ENCODE measurements at regions not wholly inside any gene's neighbourhood (a gene's known extent, or its start where the extent isn't known, plus 50 kb on each side); places are given as distances from the start of the nearest gene placed in this dataset.

GRCh38 chr3:145243875-145244274 lies 917.1 kb downstream of the PLOD2 start:
- no peak for FAIRE-seq
- H3K9ac ChIP-seq (ENCODE audit: control insufficient read depth, extremely low read depth, insufficient read depth, low read length), result no peak overlapping the region

DNA sequence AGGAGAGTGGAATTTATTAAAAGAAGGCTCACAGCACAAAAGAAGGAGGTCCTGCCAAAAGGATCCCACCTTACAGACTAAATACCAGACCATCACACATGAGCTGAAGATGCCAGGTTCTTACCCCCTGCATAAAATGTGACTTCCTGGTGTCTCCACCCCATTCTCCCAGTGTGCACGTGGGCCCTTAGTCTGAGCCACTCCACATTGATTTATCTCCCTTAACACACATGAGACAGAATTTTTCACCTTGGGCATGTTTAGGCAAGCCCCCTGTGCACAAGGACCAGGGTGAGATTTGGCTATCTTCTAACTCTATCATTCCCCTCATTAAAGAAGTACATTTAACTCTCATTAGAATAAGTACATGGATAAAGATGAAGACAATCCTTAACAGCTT lies 916.7 kb downstream of the PLOD2 start:
- Histone ChIP-seq H3K4me3 (ENCODE audit: control insufficient read depth in 2 of 3, extremely low read depth in 1 of 3, insufficient read depth in 2 of 3, low read depth in 1 of 3, low read length in 3 of 3) (no peak overlapping the region), H3K27me3 (ENCODE audit: control insufficient read depth, extremely low read depth, insufficient read depth, low read length) (no peaks in the 10 kb centered on the region), H3K27ac (ENCODE audit: control insufficient read depth, insufficient read depth, low read length) (peak overlapping the region; percentile 14), H2AFZ (ENCODE audit: control insufficient read depth, low read length) (peak overlapping the region; percentile 33), H3K79me2 (ENCODE audit: control insufficient read depth, insufficient read depth, low read length) (no peaks in the 10 kb centered on the region), H3K36me3 (ENCODE audit: control insufficient read depth in 2 of 2, extremely low read depth in 1 of 2, insufficient read depth in 2 of 2, low read length in 2 of 2) (no peaks in the 10 kb centered on the region), H4K20me1 (ENCODE audit: control insufficient read depth, extremely low read depth, insufficient read depth, low read length) (no peaks in the 10 kb centered on the region), H3K4me2 (ENCODE audit: control insufficient read depth, extremely low read depth, insufficient read depth, low read depth, low read length) (peak overlapping the region; percentile 32), H3K9me1 (ENCODE audit: control insufficient read depth, extremely low read depth, insufficient read depth, low read length) (no peaks in the 10 kb centered on the region), H3K9me3 (ENCODE audit: control insufficient read depth, low read depth, low read length) (no peaks in the 10 kb centered on the region), H3K4me1 (ENCODE audit: control insufficient read depth, extremely low read depth, insufficient read depth, low read length) (peaks cover 7% of the 10 kb centered on the region), H3K9ac (ENCODE audit: control insufficient read depth, extremely low read depth, insufficient read depth, low read length) (no peak overlapping the region)
- dilution Hi-C loops (cut with MboI; ENCODE audit: extremely low pct_ligation_motif_present, low sequenced_read_pairs), result no loop called here
- TF ChIP-seq, protein P1, sequence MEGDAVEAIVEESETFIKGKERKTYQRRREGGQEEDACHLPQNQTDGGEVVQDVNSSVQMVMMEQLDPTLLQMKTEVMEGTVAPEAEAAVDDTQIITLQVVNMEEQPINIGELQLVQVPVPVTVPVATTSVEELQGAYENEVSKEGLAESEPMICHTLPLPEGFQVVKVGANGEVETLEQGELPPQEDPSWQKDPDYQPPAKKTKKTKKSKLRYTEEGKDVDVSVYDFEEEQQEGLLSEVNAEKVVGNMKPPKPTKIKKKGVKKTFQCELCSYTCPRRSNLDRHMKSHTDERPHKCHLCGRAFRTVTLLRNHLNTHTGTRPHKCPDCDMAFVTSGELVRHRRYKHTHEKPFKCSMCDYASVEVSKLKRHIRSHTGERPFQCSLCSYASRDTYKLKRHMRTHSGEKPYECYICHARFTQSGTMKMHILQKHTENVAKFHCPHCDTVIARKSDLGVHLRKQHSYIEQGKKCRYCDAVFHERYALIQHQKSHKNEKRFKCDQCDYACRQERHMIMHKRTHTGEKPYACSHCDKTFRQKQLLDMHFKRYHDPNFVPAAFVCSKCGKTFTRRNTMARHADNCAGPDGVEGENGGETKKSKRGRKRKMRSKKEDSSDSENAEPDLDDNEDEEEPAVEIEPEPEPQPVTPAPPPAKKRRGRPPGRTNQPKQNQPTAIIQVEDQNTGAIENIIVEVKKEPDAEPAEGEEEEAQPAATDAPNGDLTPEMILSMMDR (optimal IDR thresholded peaks at IDR 0.05 in 1 of 3, IDR thresholded peaks at IDR 0.05 in 1 of 3, conservative IDR thresholded peaks at IDR 0.05 in 1 of 3; ENCODE audit: extremely low read depth in 1 of 3, insufficient read depth in 2 of 3, low read length in 3 of 3), result no peak
- no peak for TF ChIP-seq EZH2 (IDR thresholded peaks at IDR 0.05; ENCODE audit: low read length)
- no peak for FAIRE-seq
- DNase-seq (ENCODE audit: low read depth, low spot score), result no peak

More at GRCh38 chr3:145243875-145244274, 917.1 kb downstream of the PLOD2 start:
- Histone ChIP-seq H3K4me3 (ENCODE audit: control insufficient read depth in 2 of 3, extremely low read depth in 1 of 3, insufficient read depth in 2 of 3, low read depth in 1 of 3, low read length in 3 of 3) (no peak overlapping the region), H3K9me3 (ENCODE audit: control insufficient read depth, low read depth, low read length) (no peaks in the 10 kb centered on the region), H3K4me1 (ENCODE audit: control insufficient read depth, extremely low read depth, insufficient read depth, low read length) (peaks cover 7% of the 10 kb centered on the region), H3K36me3 (ENCODE audit: control insufficient read depth in 2 of 2, extremely low read depth in 1 of 2, insufficient read depth in 2 of 2, low read length in 2 of 2) (no peaks in the 10 kb centered on the region), H3K79me2 (ENCODE audit: control insufficient read depth, insufficient read depth, low read length) (no peaks in the 10 kb centered on the region), H2AFZ (ENCODE audit: control insufficient read depth, low read length) (no peak overlapping the region), H3K4me2 (ENCODE audit: control insufficient read depth, extremely low read depth, insufficient read depth, low read depth, low read length) (no peak overlapping the region), H3K27ac (ENCODE audit: control insufficient read depth, insufficient read depth, low read length) (peak overlapping the region; percentile 14), H3K27me3 (ENCODE audit: control insufficient read depth, extremely low read depth, insufficient read depth, low read length) (no peaks in the 10 kb centered on the region), H3K9me1 (ENCODE audit: control insufficient read depth, extremely low read depth, insufficient read depth, low read length) (no peaks in the 10 kb centered on the region), H4K20me1 (ENCODE audit: control insufficient read depth, extremely low read depth, insufficient read depth, low read length) (no peaks in the 10 kb centered on the region)
- TF ChIP-seq EZH2 (IDR thresholded peaks at IDR 0.05; ENCODE audit: low read length), result no peak
- TF ChIP-seq, protein P1 (optimal IDR thresholded peaks at IDR 0.05 in 1 of 3, IDR thresholded peaks at IDR 0.05 in 1 of 3, conservative IDR thresholded peaks at IDR 0.05 in 1 of 3; ENCODE audit: extremely low read depth in 1 of 3, insufficient read depth in 2 of 3, low read length in 3 of 3), result no peak
- dilution Hi-C loops (cut with MboI; ENCODE audit: extremely low pct_ligation_motif_present, low sequenced_read_pairs), result no loop called here
- DNase-seq (ENCODE audit: low read depth, low spot score), result no peak
